DMS53 treated with DMSO at 0.1 percent for 48 hours (cell line): ENCODE measurements at regions not wholly inside any gene's neighbourhood (a gene's known extent, or its start where the extent isn't known, plus 50 kb on each side); places are given as distances from the start of the nearest gene placed in this dataset.
"Not testable (repeated sequence)": the region's sequence is repeated elsewhere in the genome, so short reads cannot be mapped to it uniquely, and the experiment has no call there.

Source experiments
- DNase-seq: peaks from one replicate; lab custom pipeline; 2025; ENCODE audit not compliant: unreplicated experiment; lab: John Stamatoyannopoulos, UW

- no peak for DNase-seq
Observed at GRCh38 chr13:44051918-44052675, 172.4 kb downstream of the LACC1 start.

- no peak for DNase-seq
Observed at GRCh38 chr13:44052780-44053184, 173.1 kb downstream of the LACC1 start.

- no peak for DNase-seq
Observed at GRCh38 chr13:44053208-44053607, 173.5 kb downstream of the LACC1 start.

- no peak for DNase-seq
Observed at GRCh38 chr13:44054525-44054924, 174.8 kb downstream of the LACC1 start.

GRCh38 chr13:44055681-44056080, 176.0 kb downstream of the LACC1 start:
- not testable (repeated sequence) for DNase-seq

- no peak for DNase-seq
Observed at GRCh38 chr13:44058067-44058466, 178.4 kb downstream of the LACC1 start.

- DNase-seq = no peak
Observed at GRCh38 chr13:44058624-44059215, 179.0 kb downstream of the LACC1 start.

- DNase-seq = no peak
Observed at GRCh38 chr13:44061876-44062275, 182.2 kb downstream of the LACC1 start.

GRCh38 chr13:44063467-44063866, 183.8 kb downstream of the LACC1 start:
- no peak for DNase-seq

GRCh38 chr13:44063881-44064280, 184.2 kb downstream of the LACC1 start:
- no peak for DNase-seq

- DNase-seq = no peak
Observed at GRCh38 chr13:44064357-44064756, 184.7 kb downstream of the LACC1 start.

GRCh38 chr13:44068169-44068568, 188.5 kb downstream of the LACC1 start:
- DNase-seq = no peak

- DNase-seq = peak; percentile 74
Observed at GRCh38 chr13:44068737-44069136, 189.0 kb downstream of the LACC1 start.

GRCh38 chr13:44072536-44072935, 192.8 kb downstream of the LACC1 start:
- DNase-seq = no peak

GRCh38 chr13:44074611-44075010, 194.9 kb downstream of the LACC1 start:
- no peak for DNase-seq

GRCh38 chr13:44075113-44075512, 195.4 kb downstream of the LACC1 start:
- DNase-seq = no peak

GRCh38 chr13:44078806-44079376, 199.2 kb downstream of the LACC1 start:
- no peak for DNase-seq

GRCh38 chr13:44079413-44080205, 199.9 kb downstream of the LACC1 start:
- no peak for DNase-seq

GRCh38 chr13:44084146-44084545, 204.4 kb downstream of the LACC1 start:
- no peak for DNase-seq

- DNase-seq = no peak
Observed at GRCh38 chr13:44086389-44086788, 206.7 kb downstream of the LACC1 start.

GRCh38 chr13:44088411-44088810, 208.7 kb downstream of the LACC1 start:
- DNase-seq = no peak

GRCh38 chr13:44088991-44089413, 209.3 kb downstream of the LACC1 start:
- no peak for DNase-seq
